ENCODE measurements at regions not wholly inside any gene's neighbourhood (a gene's known extent, or its start where the extent isn't known, plus 50 kb on each side); places are given as distances from the start of the nearest gene placed in this dataset.

DNA sequence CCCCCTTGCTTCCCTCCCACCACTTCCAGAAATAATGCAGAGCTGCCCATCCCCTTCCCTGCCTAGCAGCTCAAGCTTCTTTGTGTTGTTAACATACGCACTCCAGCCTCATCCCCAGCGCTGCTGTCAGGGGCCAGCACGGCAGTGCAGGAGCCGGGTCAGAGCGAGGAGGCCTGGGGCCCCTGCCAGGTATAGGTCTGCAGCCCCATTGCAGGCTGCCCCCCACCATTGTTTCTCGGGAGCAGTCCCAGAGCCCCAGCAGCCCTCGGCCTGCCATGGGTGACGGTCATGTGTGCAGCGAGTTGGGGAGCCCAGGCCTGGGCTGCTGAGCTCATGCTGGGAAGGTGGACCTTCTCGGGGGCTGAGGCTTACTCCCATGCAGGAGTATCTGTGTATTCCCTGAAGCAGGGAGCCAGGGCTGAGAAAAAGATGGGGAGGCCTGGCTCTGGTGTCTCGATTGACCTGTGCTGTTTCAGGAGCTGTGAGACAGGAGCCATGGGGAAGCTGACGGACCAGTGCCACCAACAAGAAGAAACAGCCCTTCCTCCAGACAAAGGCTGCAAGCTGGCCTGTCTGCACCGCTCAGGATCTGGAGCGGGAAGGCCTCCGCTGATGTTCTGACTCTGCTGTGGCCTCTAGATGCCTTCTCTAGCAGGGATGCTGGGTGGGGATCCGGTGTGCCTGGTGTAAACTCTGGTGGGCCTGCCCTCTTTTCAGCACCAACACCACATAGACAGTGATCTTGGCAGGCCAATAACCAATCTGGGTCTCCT, 220.5 kb upstream of the B3GAT1 start:
- intact Hi-C loops (cut with DNase I), result no loop called here
- Histone ChIP-seq H3K4me3 (no peak overlapping the region), H3K4me1 (no peaks in the 10 kb centered on the region), H3K27me3 (peaks cover 0 to 12% of the 10 kb centered on the region in 2 donors), H3K36me3 (no peaks in the 10 kb centered on the region), H3K9me3 (no peaks in the 10 kb centered on the region), H3K27ac (no peak overlapping the region)
- TF ChIP-seq, protein P1, sequence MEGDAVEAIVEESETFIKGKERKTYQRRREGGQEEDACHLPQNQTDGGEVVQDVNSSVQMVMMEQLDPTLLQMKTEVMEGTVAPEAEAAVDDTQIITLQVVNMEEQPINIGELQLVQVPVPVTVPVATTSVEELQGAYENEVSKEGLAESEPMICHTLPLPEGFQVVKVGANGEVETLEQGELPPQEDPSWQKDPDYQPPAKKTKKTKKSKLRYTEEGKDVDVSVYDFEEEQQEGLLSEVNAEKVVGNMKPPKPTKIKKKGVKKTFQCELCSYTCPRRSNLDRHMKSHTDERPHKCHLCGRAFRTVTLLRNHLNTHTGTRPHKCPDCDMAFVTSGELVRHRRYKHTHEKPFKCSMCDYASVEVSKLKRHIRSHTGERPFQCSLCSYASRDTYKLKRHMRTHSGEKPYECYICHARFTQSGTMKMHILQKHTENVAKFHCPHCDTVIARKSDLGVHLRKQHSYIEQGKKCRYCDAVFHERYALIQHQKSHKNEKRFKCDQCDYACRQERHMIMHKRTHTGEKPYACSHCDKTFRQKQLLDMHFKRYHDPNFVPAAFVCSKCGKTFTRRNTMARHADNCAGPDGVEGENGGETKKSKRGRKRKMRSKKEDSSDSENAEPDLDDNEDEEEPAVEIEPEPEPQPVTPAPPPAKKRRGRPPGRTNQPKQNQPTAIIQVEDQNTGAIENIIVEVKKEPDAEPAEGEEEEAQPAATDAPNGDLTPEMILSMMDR (IDR thresholded peaks at IDR 0.05), result no peak
- DNase-seq, result no peak
- no peak for ATAC-seq

DNA sequence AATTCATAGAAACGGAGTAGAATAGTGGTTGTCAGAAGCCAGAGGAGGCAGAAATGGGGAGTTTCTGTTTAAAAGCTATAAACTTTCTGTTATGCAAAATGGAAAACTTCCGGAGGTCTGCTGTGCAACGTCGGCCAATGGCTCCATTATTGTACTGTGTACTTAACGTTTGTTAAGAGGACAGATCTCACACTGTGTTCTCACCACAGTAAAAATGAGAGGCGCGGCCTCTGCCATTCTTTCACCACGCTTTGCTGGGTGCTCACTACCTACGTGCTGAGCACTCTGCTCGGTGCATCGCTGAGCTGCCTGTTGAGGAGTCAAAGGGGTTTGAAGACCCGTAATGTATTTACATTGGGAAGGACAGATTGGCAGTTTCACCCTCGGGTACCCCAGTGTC, 218.8 kb upstream of the B3GAT1 start:
- Histone ChIP-seq H3K27me3 (peaks cover 0 to 16% of the 10 kb centered on the region in 2 donors), H3K9me3 (no peaks in the 10 kb centered on the region), H3K36me3 (no peaks in the 10 kb centered on the region), H3K4me3 (no peak overlapping the region), H3K27ac (no peak overlapping the region), H3K4me1 (no peaks in the 10 kb centered on the region)
- TF ChIP-seq, protein P1 (IDR thresholded peaks at IDR 0.05), result no peak
- intact Hi-C loops (cut with DNase I), result no loop called here
- DNase-seq, result no peak
- ATAC-seq, result no peak

DNA sequence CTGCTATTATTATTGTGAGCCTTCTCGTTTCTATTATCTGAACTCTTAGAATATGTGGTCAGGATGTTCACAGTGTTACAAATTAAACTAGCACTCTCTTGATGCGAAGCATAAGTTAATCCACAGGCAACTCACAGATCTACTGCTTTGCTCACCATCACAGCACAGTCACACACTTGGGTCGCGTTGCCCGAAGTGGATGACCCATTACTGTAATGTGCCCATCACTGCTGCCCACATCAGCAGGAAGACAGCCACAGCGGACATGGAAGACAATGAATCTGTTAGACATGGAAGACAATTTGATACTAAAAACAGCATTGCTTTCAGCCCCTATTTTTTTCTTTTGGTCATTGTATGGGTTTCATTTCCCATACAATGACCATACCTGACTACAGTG, 216.4 kb upstream of the B3GAT1 start:
- no peak overlapping the region for H3K27ac ChIP-seq
- H3K4me1 ChIP-seq, result no peaks in the 10 kb centered on the region
- intact Hi-C loops (cut with DNase I), result no loop called here
- DNase-seq (no peak), ATAC-seq (no peak)
- H3K9me3 ChIP-seq, result no peaks in the 10 kb centered on the region
- no peak overlapping the region for H3K4me3 ChIP-seq
- TF ChIP-seq, protein P1 (IDR thresholded peaks at IDR 0.05), result no peak
- H3K36me3 ChIP-seq, result no peaks in the 10 kb centered on the region
- peaks cover 0 to 18% of the 10 kb centered on the region in 2 donors for H3K27me3 ChIP-seq

DNA sequence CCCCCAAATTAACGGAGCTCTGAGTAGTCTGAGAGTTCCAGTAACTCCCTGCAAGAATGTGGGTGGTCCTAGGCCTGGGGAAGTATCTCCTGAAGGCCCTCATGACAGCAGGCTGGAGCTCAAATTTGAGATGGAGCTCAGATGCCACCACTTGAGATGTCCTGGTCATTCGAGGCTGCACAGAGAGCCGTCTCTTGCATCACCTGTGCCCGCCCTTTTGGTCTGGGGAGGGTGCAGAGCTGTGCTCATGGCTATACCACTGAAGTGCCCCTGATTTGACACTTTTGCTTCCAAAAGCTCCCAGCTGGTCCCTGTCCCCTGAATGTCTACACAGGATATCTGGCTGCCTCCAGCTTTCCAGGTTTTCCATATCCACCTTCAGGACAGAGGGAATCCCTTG, 214.0 kb upstream of the B3GAT1 start:
- no peaks in the 10 kb centered on the region for H3K4me1 ChIP-seq
- no peak overlapping the region for H3K4me3 ChIP-seq
- H3K36me3 ChIP-seq, result no peaks in the 10 kb centered on the region
- TF ChIP-seq, protein P1 (IDR thresholded peaks at IDR 0.05), result no peak
- no peak for DNase-seq
- no peaks in the 10 kb centered on the region for H3K9me3 ChIP-seq
- no peak overlapping the region for H3K27ac ChIP-seq
- no peak for ATAC-seq
- H3K27me3 ChIP-seq, result peaks cover 0 to 18% of the 10 kb centered on the region in 2 donors
- intact Hi-C loops (cut with DNase I), result no loop called here

DNA sequence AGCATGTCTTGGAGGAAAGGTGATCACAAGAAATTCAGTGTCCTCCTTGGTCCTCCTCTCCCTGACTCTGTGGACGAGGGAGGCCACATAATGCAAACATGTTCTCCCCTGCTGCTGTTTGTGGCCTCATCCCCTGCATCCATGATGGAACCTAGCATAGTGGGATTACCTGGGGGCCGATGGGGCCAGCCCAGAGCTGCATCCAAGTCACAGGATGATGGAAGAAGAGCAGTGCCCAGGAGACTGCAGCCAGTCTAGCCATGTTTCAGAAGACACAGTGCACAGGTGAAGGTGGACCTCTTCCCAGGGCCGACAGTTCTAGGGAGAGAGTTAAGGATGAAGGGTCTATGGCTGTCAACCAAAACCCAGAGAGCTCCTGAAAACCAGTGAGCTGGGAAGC, 213.6 kb upstream of the B3GAT1 start:
- no peak overlapping the region for H3K27ac ChIP-seq
- peaks cover 0 to 18% of the 10 kb centered on the region in 2 donors for H3K27me3 ChIP-seq
- no peaks in the 10 kb centered on the region for H3K4me1 ChIP-seq
- TF ChIP-seq, protein P1 (IDR thresholded peaks at IDR 0.05), result no peak
- intact Hi-C loops (cut with DNase I), result no loop called here
- H3K4me3 ChIP-seq, result no peak overlapping the region
- no peak for DNase-seq
- no peak for ATAC-seq
- H3K9me3 ChIP-seq, result no peaks in the 10 kb centered on the region
- no peaks in the 10 kb centered on the region for H3K36me3 ChIP-seq

All from left lung (tissue), 4 donors.